ENCODE measurements at regions not wholly inside any gene's neighbourhood (a gene's known extent, or its start where the extent isn't known, plus 50 kb on each side); places are given as distances from the start of the nearest gene placed in this dataset.

- Mint-ChIP-seq H3K9me3 (peaks cover 13 to 22% (median 16%) of the 10 kb centered on the region in 3 donors), H3K4me3 (no peak overlapping the region), H3K36me3 (no peaks in the 10 kb centered on the region), H3K27ac (no peak overlapping the region), H3K4me1 (no peaks in the 10 kb centered on the region), H3K27me3 (no peaks in the 10 kb centered on the region)
Measured at GRCh38 chr4:160284516-160284915, 1181.6 kb downstream of the RAPGEF2 start.

GRCh38 chr4:160286051-160286450 is 1183.2 kb downstream of the RAPGEF2 start:
- no peaks in the 10 kb centered on the region for H3K4me1 Mint-ChIP-seq
- H3K4me3 Mint-ChIP-seq, result no peak overlapping the region
- H3K27me3 Mint-ChIP-seq, result no peaks in the 10 kb centered on the region
- H3K36me3 Mint-ChIP-seq, result no peaks in the 10 kb centered on the region
- H3K27ac Mint-ChIP-seq, result no peak overlapping the region
- H3K9me3 Mint-ChIP-seq, result peaks cover 4 to 20% (median 7%) of the 10 kb centered on the region in 3 donors

GRCh38 chr4:160296476-160296875 is 1193.6 kb downstream of the RAPGEF2 start:
- Mint-ChIP-seq H3K9me3 (peaks cover 2% of the 10 kb centered on the region in 3 donors), H3K27me3 (no peaks in the 10 kb centered on the region), H3K4me3 (no peak overlapping the region), H3K4me1 (peaks cover 0 to 1% (median 0%) of the 10 kb centered on the region in 3 donors), H3K36me3 (no peaks in the 10 kb centered on the region), H3K27ac (no peak overlapping the region)

GRCh38 chr4:160299177-160299576 is 1196.3 kb downstream of the RAPGEF2 start:
- H3K27ac Mint-ChIP-seq, result no peak overlapping the region
- H3K36me3 Mint-ChIP-seq, result no peaks in the 10 kb centered on the region
- no peaks in the 10 kb centered on the region for H3K27me3 Mint-ChIP-seq
- H3K4me3 Mint-ChIP-seq, result no peak overlapping the region
- H3K4me1 Mint-ChIP-seq, result no peaks in the 10 kb centered on the region
- H3K9me3 Mint-ChIP-seq, result peaks cover 0 to 4% (median 0%) of the 10 kb centered on the region in 3 donors

GRCh38 chr4:160299608-160300007 is 1196.7 kb downstream of the RAPGEF2 start:
- Mint-ChIP-seq H3K27me3 (no peaks in the 10 kb centered on the region), H3K4me1 (no peaks in the 10 kb centered on the region), H3K4me3 (no peak overlapping the region), H3K27ac (no peak overlapping the region), H3K9me3 (peaks cover 0 to 4% (median 0%) of the 10 kb centered on the region in 3 donors), H3K36me3 (no peaks in the 10 kb centered on the region)

GRCh38 chr4:160316036-160316435 is 1213.2 kb downstream of the RAPGEF2 start:
- Mint-ChIP-seq H3K9me3 (peaks cover 0 to 3% (median 0%) of the 10 kb centered on the region in 3 donors), H3K27ac (no peak overlapping the region), H3K4me3 (no peak overlapping the region), H3K27me3 (no peaks in the 10 kb centered on the region), H3K36me3 (no peaks in the 10 kb centered on the region), H3K4me1 (no peaks in the 10 kb centered on the region)

GRCh38 chr4:160318567-160319220 is 1215.8 kb downstream of the RAPGEF2 start:
- Mint-ChIP-seq H3K4me1 (no peaks in the 10 kb centered on the region), H3K4me3 (no peak overlapping the region), H3K27me3 (no peaks in the 10 kb centered on the region), H3K9me3 (peaks cover 0 to 4% (median 0%) of the 10 kb centered on the region in 3 donors), H3K27ac (no peak overlapping the region), H3K36me3 (no peaks in the 10 kb centered on the region)

- Mint-ChIP-seq H3K27ac (no peak overlapping the region), H3K9me3 (peaks cover 0 to 4% (median 0%) of the 10 kb centered on the region in 3 donors), H3K4me3 (no peak overlapping the region), H3K27me3 (no peaks in the 10 kb centered on the region), H3K36me3 (no peaks in the 10 kb centered on the region), H3K4me1 (no peaks in the 10 kb centered on the region)
Measured at GRCh38 chr4:160319221-160319867, 1216.5 kb downstream of the RAPGEF2 start.

- Mint-ChIP-seq H3K4me1 (no peaks in the 10 kb centered on the region), H3K4me3 (no peak overlapping the region), H3K27ac (no peak overlapping the region), H3K36me3 (no peaks in the 10 kb centered on the region), H3K9me3 (peaks cover 0 to 4% (median 0%) of the 10 kb centered on the region in 3 donors), H3K27me3 (no peaks in the 10 kb centered on the region)
Measured at GRCh38 chr4:160319868-160320260, 1217.0 kb downstream of the RAPGEF2 start.

GRCh38 chr4:160326110-160326509 is 1223.2 kb downstream of the RAPGEF2 start:
- Mint-ChIP-seq H3K4me1 (peaks cover 0 to 1% (median 0%) of the 10 kb centered on the region in 3 donors), H3K9me3 (peaks cover 3 to 9% (median 4%) of the 10 kb centered on the region in 3 donors), H3K27me3 (no peaks in the 10 kb centered on the region), H3K4me3 (no peak overlapping the region), H3K27ac (no peak overlapping the region), H3K36me3 (no peaks in the 10 kb centered on the region)

- H3K36me3 Mint-ChIP-seq, result no peaks in the 10 kb centered on the region
- peaks cover 0 to 1% (median 0%) of the 10 kb centered on the region in 3 donors for H3K9me3 Mint-ChIP-seq
- H3K27me3 Mint-ChIP-seq, result no peaks in the 10 kb centered on the region
- no peaks in the 10 kb centered on the region for H3K4me1 Mint-ChIP-seq
- H3K27ac Mint-ChIP-seq, result no peak overlapping the region
- H3K4me3 Mint-ChIP-seq, result no peak overlapping the region
Measured at GRCh38 chr4:160347197-160347596, 1244.3 kb downstream of the RAPGEF2 start.

- H3K4me3 Mint-ChIP-seq, result no peak overlapping the region
- H3K9me3 Mint-ChIP-seq, result peaks cover 0 to 2% (median 1%) of the 10 kb centered on the region in 3 donors
- no peaks in the 10 kb centered on the region for H3K27me3 Mint-ChIP-seq
- H3K4me1 Mint-ChIP-seq, result no peaks in the 10 kb centered on the region
- H3K36me3 Mint-ChIP-seq, result no peaks in the 10 kb centered on the region
- no peak overlapping the region for H3K27ac Mint-ChIP-seq
Measured at GRCh38 chr4:160350944-160351343, 1248.1 kb downstream of the RAPGEF2 start.

- Mint-ChIP-seq H3K4me1 (no peaks in the 10 kb centered on the region), H3K36me3 (no peaks in the 10 kb centered on the region), H3K27me3 (no peaks in the 10 kb centered on the region), H3K4me3 (no peak overlapping the region), H3K9me3 (peaks cover 1 to 5% (median 2%) of the 10 kb centered on the region in 3 donors), H3K27ac (no peak overlapping the region)
Measured at GRCh38 chr4:160352637-160353036, 1249.8 kb downstream of the RAPGEF2 start.

- Mint-ChIP-seq H3K9me3 (peaks cover 1 to 5% (median 2%) of the 10 kb centered on the region in 3 donors), H3K27ac (no peak overlapping the region), H3K4me3 (no peak overlapping the region), H3K27me3 (no peaks in the 10 kb centered on the region), H3K36me3 (no peaks in the 10 kb centered on the region), H3K4me1 (no peaks in the 10 kb centered on the region)
Measured at GRCh38 chr4:160353548-160353947, 1250.7 kb downstream of the RAPGEF2 start.

GRCh38 chr4:160362478-160362877 is 1259.6 kb downstream of the RAPGEF2 start:
- peaks cover 3 to 12% (median 5%) of the 10 kb centered on the region in 3 donors for H3K9me3 Mint-ChIP-seq
- H3K4me3 Mint-ChIP-seq, result no peak overlapping the region
- no peak overlapping the region for H3K27ac Mint-ChIP-seq

GRCh38 chr4:160364217-160364616 is 1261.3 kb downstream of the RAPGEF2 start:
- Mint-ChIP-seq H3K4me1 (no peaks in the 10 kb centered on the region), H3K9me3 (peaks cover 3 to 12% (median 5%) of the 10 kb centered on the region in 3 donors), H3K36me3 (no peaks in the 10 kb centered on the region), H3K27ac (no peak overlapping the region), H3K27me3 (no peaks in the 10 kb centered on the region), H3K4me3 (no peak overlapping the region)

More at GRCh38 chr4:160362478-160362877, 1259.6 kb downstream of the RAPGEF2 start:
- Mint-ChIP-seq H3K27me3 (no peaks in the 10 kb centered on the region), H3K36me3 (no peaks in the 10 kb centered on the region), H3K4me1 (no peaks in the 10 kb centered on the region)

Data from IgD-negative memory B cell (primary cell).